GM12878 (cell line): ENCODE measurements at regions not wholly inside any gene's neighbourhood (a gene's known extent, or its start where the extent isn't known, plus 50 kb on each side); places are given as distances from the start of the nearest gene placed in this dataset.

Source experiments
- ATAC-seq: fragments of 200-7000 bp; cut with Tn5 transposase; 3 replicates; pipeline ENCODE4 v1.9.1; 2020; ENCODE audit warnings: mild to moderate bottlenecking, moderate library complexity
- BruUV-seq: library from RNA; stranded (reverse); fragments of 400-500 nt; replicated peaks from 2 replicates; lab custom pipeline; 2021; lab: Mats Ljungman, UMichigan
- CTCF ChIA-PET: fragments of 300-600 bp; sonication (Branson Sonifier 250); formaldehyde crosslinking; extraction: SDS; loops from one replicate; lab custom pipeline; 2021; ENCODE audit warnings: inconsistent platforms; lab: Yijun Ruan, JAX
- POLR2A ChIA-PET: fragments of 350-600 bp; formaldehyde crosslinking; extraction: SDS; loops from one replicate; lab custom pipeline; 2021; ENCODE audit warnings: inconsistent platforms; lab: Charles Lee
- RAD21 ChIA-PET: fragments of 300-600 bp; sonication (Branson Sonifier 250); formaldehyde crosslinking; loops from one replicate; lab custom pipeline; 2023; ENCODE audit warnings: antibody characterized with exemption; ENCODE audit not compliant: unreplicated experiment; lab: Charles Lee
- SMC1A ChIA-PET: fragments of 300-600 bp; sonication (Branson Sonifier 250); formaldehyde crosslinking; loops from one replicate; lab custom pipeline; 2023; ENCODE audit not compliant: unreplicated experiment, uncharacterized antibody; lab: Charles Lee
- DNase-seq: peaks from one replicate; pipeline ENCODE4 v3.0.0-alpha.2; 2011; ENCODE audit warnings: low read depth, low spot score
- FAIRE-seq: peaks from 3 replicates; lab custom pipeline; 2011; peaks lifted over from hg19 to GRCh38; lab: Jason Lieb, UNC
- H2AFZ ChIP-seq: 2 replicates; pipeline ENCODE4 v1.6.0; 2011; ENCODE audit warnings: low read depth, low read length, control low read depth; ENCODE audit not compliant: control insufficient read depth
- H3K27ac ChIP-seq: 2 replicates; pipeline ENCODE4 v1.5.1; 2011; ENCODE audit warnings: control low read depth; ENCODE audit not compliant: control insufficient read depth, insufficient read depth
- H3K27me3 ChIP-seq, 2 experiments: replicated peaks in 1 of 2; 2 replicates each; pipeline versions ENCODE4 v1.6.0 to v1.6.1; 2011; ENCODE audit warnings: low read length in 1 of 2; ENCODE audit not compliant: control insufficient read depth in 2 of 2, insufficient read depth in 2 of 2
- H3K36me3 ChIP-seq, 2 experiments: 2 replicates each; pipeline ENCODE4 v1.5.1; 2011; ENCODE audit warnings: low read length in 1 of 2; ENCODE audit not compliant: control insufficient read depth in 2 of 2, insufficient read depth in 2 of 2
- H3K4me1 ChIP-seq: 2 replicates; pipeline ENCODE4 v1.6.1; 2011; ENCODE audit warnings: mild to moderate bottlenecking, low read length, moderate library complexity, mixed read lengths; ENCODE audit not compliant: control insufficient read depth, insufficient read depth
- H3K4me2 ChIP-seq: 2 replicates; pipeline ENCODE4 v1.6.0; 2011; ENCODE audit warnings: control low read depth; ENCODE audit not compliant: control insufficient read depth, insufficient read depth
- H3K4me3 ChIP-seq: fragments of 200-600 bp; sonication (generic); 2 replicates; pipeline ENCODE4 v1.5.1; 2016
- H3K79me2 ChIP-seq: 2 replicates; pipeline ENCODE4 v1.6.0; 2011; ENCODE audit warnings: low read length; ENCODE audit not compliant: control insufficient read depth, insufficient read depth
- H3K9ac ChIP-seq: 2 replicates; pipeline ENCODE4 v1.8.0; 2011; ENCODE audit warnings: low read length, control low read depth, mixed read lengths; ENCODE audit not compliant: control insufficient read depth, insufficient read depth
- H3K9me3 ChIP-seq: replicated peaks from 3 replicates; pipeline ENCODE4 v1.5.1; 2011; ENCODE audit warnings: mild to moderate bottlenecking, low read length; ENCODE audit not compliant: control insufficient read depth, insufficient read depth
- H4K20me1 ChIP-seq: 2 replicates; pipeline ENCODE4 v1.6.0; 2011; ENCODE audit not compliant: control insufficient read depth, insufficient read depth
- CHD1 ChIP-seq: IDR thresholded peaks from 2 replicates; pipeline ENCODE4 v1.6.1; 2012; ENCODE audit warnings: low read depth, low read length, improper control_type of control experiment
- NFIC ChIP-seq: IDR thresholded peaks from 2 replicates; pipeline ENCODE4 v1.6.1; 2012; ENCODE audit warnings: low read depth, mild to moderate bottlenecking, inconsistent platforms, low read length, moderate library complexity
- SIN3A ChIP-seq: IDR thresholded peaks from 2 replicates; pipeline ENCODE4 v1.6.1; 2012; ENCODE audit warnings: low read depth, low read length, improper control_type of control experiment
- YY1 ChIP-seq: IDR thresholded peaks from 2 replicates; pipeline ENCODE4 v1.6.1; 2011; ENCODE audit warnings: low read depth, mild to moderate bottlenecking, low read length
- WGBS: methylation state at CpG from one replicate; pipeline ENCODE4 v1.1.6; 2016; ENCODE audit warnings: low lambda C conversion rate; ENCODE audit not compliant: insufficient replicate concordance, insufficient coverage; ENCODE audit errors: missing lambda C conversion rate; 5-methylcytosine and 5-hydroxymethylcytosine counted together
- in situ Hi-C: fragments of 300-500 bp; cut with MboI; formaldehyde crosslinking; loops from 9 replicates; pipeline ENCODE4 v1.14.3; 2018; ENCODE audit warnings: mixed read lengths
- intact Hi-C: fragments of 100-400 bp; cut with micrococcal nuclease; formaldehyde crosslinking; loops from one replicate; pipeline ENCODE4 v1.14.2; 2022; ENCODE audit not compliant: unreplicated experiment
- TF ChIP-seq, protein P1 (sequence below): fragments of 450-650 bp; IDR thresholded peaks from 2 replicates; pipeline ENCODE4 v1.6.1; 2017; ENCODE audit warnings: antibody characterized with exemption, mild to moderate bottlenecking, moderate library complexity
- TF ChIP-seq, protein P2 (sequence below): fragments of 450-650 bp; IDR thresholded peaks from 2 replicates; pipeline ENCODE4 v1.6.1; 2014; ENCODE audit warnings: mild to moderate bottlenecking

DNA sequence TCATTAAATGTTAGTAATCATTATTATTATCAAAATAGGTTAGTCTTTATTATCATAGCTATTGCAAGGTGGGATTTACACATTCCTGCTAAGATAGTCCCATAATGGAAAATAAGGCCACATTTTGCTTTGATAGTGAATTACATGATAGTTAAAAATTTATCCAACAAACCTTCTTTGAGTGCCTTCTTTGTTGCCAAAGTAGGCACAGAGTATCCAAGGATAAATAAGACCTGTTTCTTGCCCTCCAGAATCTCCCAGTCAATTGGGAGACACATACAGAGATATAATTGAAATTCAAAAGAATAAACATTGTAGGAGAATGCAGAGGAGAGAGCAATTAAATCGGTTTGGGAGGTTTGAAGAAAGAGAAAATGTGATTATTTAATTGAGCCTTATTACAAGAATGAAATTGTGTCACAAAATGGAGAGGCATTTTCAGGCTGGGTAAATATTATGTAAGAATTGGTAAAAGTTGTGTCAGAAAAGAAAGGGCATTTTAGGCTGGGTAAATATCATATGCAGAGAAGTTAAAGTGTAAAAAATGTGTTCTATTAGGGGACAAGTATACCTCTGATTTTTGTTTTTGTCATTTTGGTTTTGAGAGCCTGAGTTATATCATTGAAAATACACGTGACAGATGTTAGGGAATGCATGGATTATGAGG lies 189.3 kb downstream of the POU4F1 start:
- no peak overlapping the region for H3K4me3 ChIP-seq
- ATAC-seq (no peak), DNase-seq (no peak), FAIRE-seq (no peak)
- H3K4me2 ChIP-seq: no peak overlapping the region
- intact Hi-C loops: no loop called here
- H3K27me3 ChIP-seq: no peaks in the 10 kb centered on the region
- no peaks in the 10 kb centered on the region for H3K9me3 ChIP-seq
- in situ Hi-C loops: no loop called here
- H4K20me1 ChIP-seq: no peaks in the 10 kb centered on the region
- no peak overlapping the region for H3K9ac ChIP-seq
- RAD21 ChIA-PET: no interaction called here
- POLR2A ChIA-PET: no interaction called here
- H3K79me2 ChIP-seq: no peaks in the 10 kb centered on the region
- SMC1A ChIA-PET: no interaction called here
- H2AFZ ChIP-seq: no peak overlapping the region
- peaks cover 4% of the 10 kb centered on the region; the same call in 1 of the 2 replicates for H3K4me1 ChIP-seq
- H3K36me3 ChIP-seq: no peaks in the 10 kb centered on the region
- H3K27ac ChIP-seq: no peak overlapping the region
- no TSS peak for BruUV-seq
- TF ChIP-seq CHD1: no peak
- TF ChIP-seq, protein P1, sequence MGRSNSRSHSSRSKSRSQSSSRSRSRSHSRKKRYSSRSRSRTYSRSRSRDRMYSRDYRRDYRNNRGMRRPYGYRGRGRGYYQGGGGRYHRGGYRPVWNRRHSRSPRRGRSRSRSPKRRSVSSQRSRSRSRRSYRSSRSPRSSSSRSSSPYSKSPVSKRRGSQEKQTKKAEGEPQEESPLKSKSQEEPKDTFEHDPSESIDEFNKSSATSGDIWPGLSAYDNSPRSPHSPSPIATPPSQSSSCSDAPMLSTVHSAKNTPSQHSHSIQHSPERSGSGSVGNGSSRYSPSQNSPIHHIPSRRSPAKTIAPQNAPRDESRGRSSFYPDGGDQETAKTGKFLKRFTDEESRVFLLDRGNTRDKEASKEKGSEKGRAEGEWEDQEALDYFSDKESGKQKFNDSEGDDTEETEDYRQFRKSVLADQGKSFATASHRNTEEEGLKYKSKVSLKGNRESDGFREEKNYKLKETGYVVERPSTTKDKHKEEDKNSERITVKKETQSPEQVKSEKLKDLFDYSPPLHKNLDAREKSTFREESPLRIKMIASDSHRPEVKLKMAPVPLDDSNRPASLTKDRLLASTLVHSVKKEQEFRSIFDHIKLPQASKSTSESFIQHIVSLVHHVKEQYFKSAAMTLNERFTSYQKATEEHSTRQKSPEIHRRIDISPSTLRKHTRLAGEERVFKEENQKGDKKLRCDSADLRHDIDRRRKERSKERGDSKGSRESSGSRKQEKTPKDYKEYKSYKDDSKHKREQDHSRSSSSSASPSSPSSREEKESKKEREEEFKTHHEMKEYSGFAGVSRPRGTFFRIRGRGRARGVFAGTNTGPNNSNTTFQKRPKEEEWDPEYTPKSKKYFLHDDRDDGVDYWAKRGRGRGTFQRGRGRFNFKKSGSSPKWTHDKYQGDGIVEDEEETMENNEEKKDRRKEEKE: no peak
- no peak for TF ChIP-seq NFIC
- no peak for TF ChIP-seq SIN3A
- TF ChIP-seq YY1: no peak
- TF ChIP-seq, protein P2, sequence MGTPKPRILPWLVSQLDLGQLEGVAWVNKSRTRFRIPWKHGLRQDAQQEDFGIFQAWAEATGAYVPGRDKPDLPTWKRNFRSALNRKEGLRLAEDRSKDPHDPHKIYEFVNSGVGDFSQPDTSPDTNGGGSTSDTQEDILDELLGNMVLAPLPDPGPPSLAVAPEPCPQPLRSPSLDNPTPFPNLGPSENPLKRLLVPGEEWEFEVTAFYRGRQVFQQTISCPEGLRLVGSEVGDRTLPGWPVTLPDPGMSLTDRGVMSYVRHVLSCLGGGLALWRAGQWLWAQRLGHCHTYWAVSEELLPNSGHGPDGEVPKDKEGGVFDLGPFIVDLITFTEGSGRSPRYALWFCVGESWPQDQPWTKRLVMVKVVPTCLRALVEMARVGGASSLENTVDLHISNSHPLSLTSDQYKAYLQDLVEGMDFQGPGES: no peak
- CTCF ChIA-PET: interaction anchor here (0.9 kb wide), 1 partner anchor 173 kb away, joined by 3 read pairs; no protein-coding TSS in a partner anchor
- 0% methylated on average over 2 of the region's 2 CpGs for WGBS
